OCI-LY3 (cell line): ENCODE measurements at regions not wholly inside any gene's neighbourhood (a gene's known extent, or its start where the extent isn't known, plus 50 kb on each side); places are given as distances from the start of the nearest gene placed in this dataset.

Source experiments
- EZH2phosphoT487 ChIP-seq: fragments of 200-600 bp; shearing (Covaris generic); IDR thresholded peaks from 2 replicates; pipeline ENCODE4 v1.6.1; 2018; ENCODE audit warnings: antibody characterized with exemption, mixed run types, low read depth
- TF ChIP-seq, protein P1 (sequence below): fragments of 200-600, 300-600 bp; sonication (generic); IDR thresholded peaks from 2 replicates; pipeline ENCODE4 v1.5.1; 2014; ENCODE audit warnings: antibody characterized with exemption, low read length, low read depth

DNA sequence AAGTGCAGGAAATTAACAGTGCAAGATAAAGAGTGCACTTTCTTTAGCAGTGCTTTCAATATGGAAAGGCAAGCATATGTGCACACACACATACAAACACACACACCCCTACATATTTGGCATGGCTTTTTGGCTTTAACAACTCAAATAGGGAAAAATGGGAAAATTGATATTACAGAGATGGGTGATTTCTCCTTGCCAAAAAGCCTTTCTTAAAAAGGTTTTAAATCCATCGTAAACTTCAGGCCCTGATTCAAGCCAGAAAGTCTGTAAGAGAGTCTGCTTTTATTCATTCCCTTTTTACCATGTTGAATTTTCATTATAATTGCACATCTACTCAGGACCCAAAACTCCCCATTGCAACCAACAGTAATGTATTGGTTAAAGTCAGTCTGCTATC is 612.0 kb upstream of the ACTRT1 start:
- TF ChIP-seq, protein P1, sequence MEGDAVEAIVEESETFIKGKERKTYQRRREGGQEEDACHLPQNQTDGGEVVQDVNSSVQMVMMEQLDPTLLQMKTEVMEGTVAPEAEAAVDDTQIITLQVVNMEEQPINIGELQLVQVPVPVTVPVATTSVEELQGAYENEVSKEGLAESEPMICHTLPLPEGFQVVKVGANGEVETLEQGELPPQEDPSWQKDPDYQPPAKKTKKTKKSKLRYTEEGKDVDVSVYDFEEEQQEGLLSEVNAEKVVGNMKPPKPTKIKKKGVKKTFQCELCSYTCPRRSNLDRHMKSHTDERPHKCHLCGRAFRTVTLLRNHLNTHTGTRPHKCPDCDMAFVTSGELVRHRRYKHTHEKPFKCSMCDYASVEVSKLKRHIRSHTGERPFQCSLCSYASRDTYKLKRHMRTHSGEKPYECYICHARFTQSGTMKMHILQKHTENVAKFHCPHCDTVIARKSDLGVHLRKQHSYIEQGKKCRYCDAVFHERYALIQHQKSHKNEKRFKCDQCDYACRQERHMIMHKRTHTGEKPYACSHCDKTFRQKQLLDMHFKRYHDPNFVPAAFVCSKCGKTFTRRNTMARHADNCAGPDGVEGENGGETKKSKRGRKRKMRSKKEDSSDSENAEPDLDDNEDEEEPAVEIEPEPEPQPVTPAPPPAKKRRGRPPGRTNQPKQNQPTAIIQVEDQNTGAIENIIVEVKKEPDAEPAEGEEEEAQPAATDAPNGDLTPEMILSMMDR: no peak
- no peak for TF ChIP-seq EZH2phosphoT487
